Spinal cord (tissue), 9 donors: ENCODE measurements at regions not wholly inside any gene's neighbourhood (a gene's known extent, or its start where the extent isn't known, plus 50 kb on each side); places are given as distances from the start of the nearest gene placed in this dataset.
A peak's percentile ranks its signal among the peaks of the same experiment; 100 is the strongest.

Experiments used
- DNase-seq, 6 donors: peaks; one replicate each; pipeline versions ENCODE4 v3.0.0 to v3.0.0-alpha.2; 2013 to 2015; ENCODE audit warnings: low spot score in 6 of 6, low read depth in 4 of 6
- H3K27ac ChIP-seq: one replicate; pipeline ENCODE4 v1.5.1; 2013; ENCODE audit warnings: low read depth, low read length, control low read depth
- H3K27me3 ChIP-seq: one replicate; pipeline ENCODE4 v1.6.1; 2013; ENCODE audit warnings: low read length; ENCODE audit not compliant: control insufficient read depth, insufficient read depth
- H3K36me3 ChIP-seq: one replicate; pipeline ENCODE4 v1.6.1; 2013; ENCODE audit warnings: low read length; ENCODE audit not compliant: control insufficient read depth, insufficient read depth
- H3K4me1 ChIP-seq: one replicate; pipeline ENCODE4 v1.6.1; 2013; ENCODE audit warnings: low read length; ENCODE audit not compliant: control insufficient read depth, insufficient read depth
- H3K4me3 ChIP-seq: one replicate; pipeline ENCODE4 v1.5.1; 2013; ENCODE audit warnings: low read depth, low read length, control low read depth
- H3K9me3 ChIP-seq: one replicate; pipeline ENCODE4 v1.6.1; 2013; ENCODE audit warnings: low read length; ENCODE audit not compliant: control insufficient read depth, insufficient read depth
- WGBS: methylation state at CpG from one replicate; pipeline ENCODE4 v1.1.5; 2013; ENCODE audit warnings: missing lambda C conversion rate; ENCODE audit not compliant: insufficient coverage; 5-methylcytosine and 5-hydroxymethylcytosine counted together
- donor health status: healthy.

GRCh38 chr2:120909102-120909501 lies 173.4 kb downstream of the GLI2 start:
- no peak overlapping the region for H3K4me3 ChIP-seq
- DNase-seq: no peak
- WGBS: 83% methylated on average over 2 of the region's 2 CpGs
- peaks cover 63% of the 10 kb centered on the region for H3K4me1 ChIP-seq
- H3K27ac ChIP-seq: no peak overlapping the region
- peaks cover 6% of the 10 kb centered on the region for H3K36me3 ChIP-seq
- no peaks in the 10 kb centered on the region for H3K9me3 ChIP-seq
- H3K27me3 ChIP-seq: peaks cover 2% of the 10 kb centered on the region

- Histone ChIP-seq H3K4me1 (peaks cover 63% of the 10 kb centered on the region), H3K4me3 (no peak overlapping the region), H3K9me3 (no peaks in the 10 kb centered on the region), H3K27ac (no peak overlapping the region), H3K36me3 (peaks cover 6% of the 10 kb centered on the region), H3K27me3 (peaks cover 2% of the 10 kb centered on the region)
- peak in 2 of 6 donors; percentile 82 for DNase-seq
- WGBS: 32% methylated on average over 4 of the region's 5 CpGs
These were observed 174.5 kb downstream of the GLI2 start for GRCh38 chr2:120910164-120910563.

DNA sequence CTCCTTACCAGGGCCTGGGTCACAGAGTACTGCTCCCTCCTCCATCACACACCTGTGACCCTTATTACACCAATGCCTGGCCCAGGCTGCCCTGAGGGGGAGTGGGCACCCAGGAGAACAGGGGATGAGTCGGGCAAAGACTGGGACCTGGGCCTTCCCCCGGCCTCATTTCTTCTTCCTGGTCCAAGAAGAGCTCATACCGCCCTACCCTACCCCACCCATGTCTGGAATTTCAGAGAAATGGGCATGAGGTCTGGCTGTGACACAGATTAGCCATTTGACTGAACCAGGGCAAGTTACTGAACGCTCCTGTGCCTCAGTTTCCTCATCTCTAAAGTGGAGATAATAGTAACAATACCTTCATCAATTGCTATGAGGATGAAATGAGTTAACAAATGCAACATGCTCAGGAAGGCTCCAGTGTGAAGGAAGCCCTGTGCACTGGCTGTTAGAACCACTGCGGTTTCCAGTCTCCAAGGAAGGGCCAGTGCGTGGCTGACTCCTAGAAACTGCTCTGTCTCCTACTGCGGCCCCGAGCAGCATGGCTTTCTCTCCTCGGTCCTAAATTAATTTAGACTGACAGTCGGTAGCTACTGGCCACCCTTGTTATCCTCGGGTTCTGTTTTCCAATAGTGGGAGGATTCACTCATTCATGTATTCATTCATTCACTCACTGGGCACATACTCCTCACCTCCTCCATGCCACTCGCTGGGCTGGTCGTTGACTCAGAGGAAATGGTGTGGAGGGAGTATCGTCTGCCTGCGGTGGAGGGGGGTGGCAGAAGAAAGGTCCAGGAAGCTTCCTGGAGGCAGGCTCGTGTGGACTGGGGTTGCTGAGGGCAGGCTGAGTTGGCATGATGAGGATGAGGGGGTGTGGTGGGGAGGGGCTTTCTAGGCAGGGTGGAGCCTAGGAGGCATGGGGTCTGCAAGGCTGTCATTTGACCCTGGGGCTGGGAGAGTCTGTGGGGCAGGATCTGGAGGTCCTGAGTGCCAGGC lies 175.6 kb downstream of the GLI2 start:
- 82% methylated on average over 9 of the region's 16 CpGs for WGBS
- H3K27me3 ChIP-seq: peaks cover 2% of the 10 kb centered on the region
- no peaks in the 10 kb centered on the region for H3K36me3 ChIP-seq
- H3K27ac ChIP-seq: peak overlapping the region; percentile 70
- peaks cover 63% of the 10 kb centered on the region for H3K4me1 ChIP-seq
- no peaks in the 10 kb centered on the region for H3K9me3 ChIP-seq
- no peak overlapping the region for H3K4me3 ChIP-seq
- DNase-seq: no peak

- peaks cover 65% of the 10 kb centered on the region for H3K4me1 ChIP-seq
- peak overlapping the region; percentile 70 for H3K27ac ChIP-seq
- no peak overlapping the region for H3K4me3 ChIP-seq
- DNase-seq: peak in 1 of 6 donors; percentile 69
- no peaks in the 10 kb centered on the region for H3K36me3 ChIP-seq
- H3K9me3 ChIP-seq: no peaks in the 10 kb centered on the region
- WGBS: 58% methylated on average over 22 of the region's 29 CpGs
- peaks cover 2% of the 10 kb centered on the region for H3K27me3 ChIP-seq
These were observed 176.7 kb downstream of the GLI2 start for GRCh38 chr2:120912101-120912985.

GRCh38 chr2:120913972-120914838 lies 178.5 kb downstream of the GLI2 start:
- Histone ChIP-seq H3K27me3 (peaks cover 2% of the 10 kb centered on the region), H3K9me3 (no peaks in the 10 kb centered on the region), H3K27ac (no peak overlapping the region), H3K36me3 (peaks cover under 1% of the 10 kb centered on the region), H3K4me3 (no peak overlapping the region), H3K4me1 (peaks cover 69% of the 10 kb centered on the region)
- WGBS: 96% methylated on average over 12 of the region's 13 CpGs
- DNase-seq: no peak

DNA sequence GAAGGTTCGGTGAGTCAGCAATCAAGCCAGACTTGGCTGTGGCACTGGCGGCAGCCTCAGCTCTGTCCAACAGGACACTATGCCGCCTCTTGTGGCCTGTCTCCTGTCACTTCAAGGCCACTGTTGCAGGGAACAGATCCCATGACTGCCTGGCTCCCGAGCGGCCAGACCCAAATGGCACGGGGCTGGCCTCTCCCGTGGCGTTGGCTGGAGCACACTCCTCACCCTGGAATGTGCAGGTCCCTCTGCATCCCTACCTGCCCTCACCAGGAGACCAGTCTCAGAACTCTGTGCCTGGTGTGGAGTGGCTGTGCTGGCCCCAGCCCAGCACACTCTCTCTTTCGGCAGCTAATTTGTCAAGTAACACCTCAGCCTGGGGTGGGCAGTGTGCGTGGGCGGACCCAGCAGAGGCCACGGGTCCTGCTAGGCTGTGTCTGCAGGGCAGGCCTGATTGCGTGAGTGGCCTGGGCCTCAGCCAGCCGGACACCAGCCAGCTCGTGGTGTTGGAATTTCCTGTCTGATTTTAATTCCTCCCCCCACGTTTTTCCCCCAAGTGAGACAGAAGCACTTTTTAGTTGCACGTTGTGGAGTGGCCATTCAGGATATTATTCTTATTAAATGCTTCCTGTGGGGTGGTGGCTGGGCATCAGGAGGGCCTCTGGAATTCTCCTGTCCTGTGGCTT lies 179.3 kb downstream of the GLI2 start:
- peak in 1 of 6 donors; percentile 50 for DNase-seq
- Histone ChIP-seq H3K9me3 (no peaks in the 10 kb centered on the region), H3K27me3 (peaks cover 2% of the 10 kb centered on the region), H3K27ac (no peak overlapping the region), H3K36me3 (peaks cover 6% of the 10 kb centered on the region), H3K4me3 (no peak overlapping the region), H3K4me1 (peaks cover 74% of the 10 kb centered on the region)
- WGBS: 65% methylated on average over 12 of the region's 17 CpGs

- Histone ChIP-seq H3K4me1 (peaks cover 74% of the 10 kb centered on the region), H3K27ac (no peak overlapping the region), H3K4me3 (no peak overlapping the region), H3K9me3 (no peaks in the 10 kb centered on the region), H3K27me3 (peaks cover 2% of the 10 kb centered on the region), H3K36me3 (peaks cover 6% of the 10 kb centered on the region)
- WGBS: 49% methylated on average over 3 of the region's 3 CpGs
- peak in 2 of 6 donors; percentile 49 to 71 for DNase-seq
These were observed 180.0 kb downstream of the GLI2 start for GRCh38 chr2:120915670-120916069.

DNA sequence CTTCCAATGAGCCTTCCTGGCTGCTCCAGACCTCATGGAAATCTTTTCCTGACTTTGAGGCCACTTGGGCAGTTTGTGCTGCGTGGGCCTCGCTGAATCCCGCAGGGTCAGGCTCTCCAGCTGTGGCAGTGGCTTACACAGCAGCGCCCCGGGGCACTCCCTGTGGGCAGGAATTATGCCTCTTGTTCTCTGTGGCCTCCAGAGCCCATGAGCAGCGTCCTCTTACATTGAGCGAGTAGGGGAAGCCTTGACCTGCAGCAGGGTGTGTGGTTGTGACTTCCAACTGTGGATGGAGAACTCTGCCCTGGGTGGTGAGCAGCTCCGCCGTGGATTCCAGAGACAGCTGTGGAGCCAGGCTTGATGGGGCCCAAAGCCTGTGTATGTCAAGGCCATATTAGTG lies 180.8 kb downstream of the GLI2 start:
- Histone ChIP-seq H3K9me3 (no peaks in the 10 kb centered on the region), H3K27me3 (peaks cover 2% of the 10 kb centered on the region), H3K36me3 (peaks cover 6% of the 10 kb centered on the region), H3K27ac (no peak overlapping the region), H3K4me1 (peaks cover 73% of the 10 kb centered on the region), H3K4me3 (no peak overlapping the region)
- no peak for DNase-seq
- WGBS: 90% methylated on average over 9 of the region's 9 CpGs
